Loucy (cell line): ENCODE measurements at regions not wholly inside any gene's neighbourhood (a gene's known extent, or its start where the extent isn't known, plus 50 kb on each side); places are given as distances from the start of the nearest gene placed in this dataset.

Experiments used
- H2AFZ ChIP-seq: fragments of 200-600 bp; sonication (generic); 2 replicates; pipeline ENCODE4 v1.6.0; 2016; ENCODE audit warnings: antibody characterized with exemption, mild to moderate bottlenecking, low read length, moderate library complexity
- H3F3A ChIP-seq: fragments of 200-600 bp; 2 replicates; pipeline ENCODE4 v1.6.0; 2016; ENCODE audit warnings: antibody characterized with exemption, low read depth, mild to moderate bottlenecking
- H3K27me3 ChIP-seq: fragments of 200-600 bp; sonication (generic); 2 replicates; pipeline ENCODE4 v1.6.1; 2014; ENCODE audit warnings: low read length, mild to moderate bottlenecking; ENCODE audit not compliant: insufficient read depth, poor library complexity, severe bottlenecking
- H3K36me3 ChIP-seq: fragments of 200-600 bp; sonication (generic); 2 replicates; pipeline ENCODE4 v1.6.1; 2016; ENCODE audit warnings: low read length; ENCODE audit not compliant: insufficient read depth
- H3K4me1 ChIP-seq: fragments of 200-600 bp; sonication (generic); 2 replicates; pipeline ENCODE4 v1.5.1; 2014; ENCODE audit warnings: low read length, mild to moderate bottlenecking; ENCODE audit not compliant: insufficient read depth, poor library complexity, severe bottlenecking
- H3K4me2 ChIP-seq: fragments of 200-600 bp; sonication (generic); 2 replicates; pipeline ENCODE4 v1.6.0; 2014; ENCODE audit warnings: antibody characterized with exemption, low read length, low read depth, mild to moderate bottlenecking; ENCODE audit not compliant: poor library complexity, severe bottlenecking
- H3K4me3 ChIP-seq: fragments of 200-600 bp; sonication (generic); 2 replicates; pipeline ENCODE4 v1.5.1; 2014; ENCODE audit warnings: low read length, mild to moderate bottlenecking, mixed read lengths; ENCODE audit not compliant: poor library complexity, severe bottlenecking
- H3K79me2 ChIP-seq: fragments of 200-600 bp; sonication (generic); 2 replicates; pipeline ENCODE4 v1.6.1; 2014; ENCODE audit warnings: low read length; ENCODE audit not compliant: insufficient read depth
- H3K9ac ChIP-seq: fragments of 200-600 bp; sonication (generic); 2 replicates; pipeline ENCODE4 v1.6.0; 2014; ENCODE audit warnings: mild to moderate bottlenecking, low read depth, low read length, moderate library complexity; ENCODE audit not compliant: poor library complexity, severe bottlenecking
- H3K9me2 ChIP-seq: fragments of 200-600 bp; sonication (generic); replicated peaks from 2 replicates; pipeline ENCODE4 v1.6.1; 2016; ENCODE audit warnings: low read depth, low read length, mixed read lengths
- H3K9me3 ChIP-seq: fragments of 200-600 bp; sonication (generic); 2 replicates; pipeline ENCODE4 v1.6.1; 2014; ENCODE audit warnings: mild to moderate bottlenecking, antibody characterized with exemption, low read length, low read depth; ENCODE audit not compliant: insufficient read depth
- H4K20me1 ChIP-seq: fragments of 200-600 bp; sonication (generic); 2 replicates; pipeline ENCODE4 v1.6.0; 2014; ENCODE audit warnings: antibody characterized with exemption, low read length, mild to moderate bottlenecking; ENCODE audit not compliant: insufficient read depth, poor library complexity, severe bottlenecking
- EZH2phosphoT487 ChIP-seq: fragments of 200-600 bp; IDR thresholded peaks from 2 replicates; pipeline ENCODE4 v1.6.1; 2018; ENCODE audit warnings: antibody characterized with exemption, mild to moderate bottlenecking, moderate library complexity, borderline replicate concordance
- TF ChIP-seq, protein P1 (sequence below): fragments of 200-600 bp; sonication (generic); conservative IDR thresholded peaks from 2 replicates; pipeline ENCODE4 v1.5.1; 2014; ENCODE audit warnings: mild to moderate bottlenecking, antibody characterized with exemption, low read length

DNA sequence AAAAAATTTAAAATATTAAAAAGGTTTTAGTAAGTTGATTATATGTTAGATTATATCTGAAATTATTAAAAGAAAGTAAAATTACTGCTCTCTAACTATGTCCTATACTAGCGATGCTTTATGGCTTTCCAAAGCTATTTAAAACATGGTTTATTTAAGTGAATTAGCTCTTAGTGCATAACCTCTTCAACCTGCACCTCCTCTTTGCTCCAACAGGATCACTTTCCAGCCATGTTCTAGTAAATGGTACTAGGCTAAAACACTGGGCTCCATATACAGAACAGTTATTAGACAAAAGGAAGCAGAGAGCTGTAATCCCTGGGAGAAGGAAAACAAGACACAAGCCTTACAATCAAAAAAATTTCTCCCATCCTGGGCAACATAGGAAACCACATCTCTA, 314.9 kb upstream of the ECI2 start:
- TF ChIP-seq EZH2phosphoT487: no peak
- TF ChIP-seq, protein P1, sequence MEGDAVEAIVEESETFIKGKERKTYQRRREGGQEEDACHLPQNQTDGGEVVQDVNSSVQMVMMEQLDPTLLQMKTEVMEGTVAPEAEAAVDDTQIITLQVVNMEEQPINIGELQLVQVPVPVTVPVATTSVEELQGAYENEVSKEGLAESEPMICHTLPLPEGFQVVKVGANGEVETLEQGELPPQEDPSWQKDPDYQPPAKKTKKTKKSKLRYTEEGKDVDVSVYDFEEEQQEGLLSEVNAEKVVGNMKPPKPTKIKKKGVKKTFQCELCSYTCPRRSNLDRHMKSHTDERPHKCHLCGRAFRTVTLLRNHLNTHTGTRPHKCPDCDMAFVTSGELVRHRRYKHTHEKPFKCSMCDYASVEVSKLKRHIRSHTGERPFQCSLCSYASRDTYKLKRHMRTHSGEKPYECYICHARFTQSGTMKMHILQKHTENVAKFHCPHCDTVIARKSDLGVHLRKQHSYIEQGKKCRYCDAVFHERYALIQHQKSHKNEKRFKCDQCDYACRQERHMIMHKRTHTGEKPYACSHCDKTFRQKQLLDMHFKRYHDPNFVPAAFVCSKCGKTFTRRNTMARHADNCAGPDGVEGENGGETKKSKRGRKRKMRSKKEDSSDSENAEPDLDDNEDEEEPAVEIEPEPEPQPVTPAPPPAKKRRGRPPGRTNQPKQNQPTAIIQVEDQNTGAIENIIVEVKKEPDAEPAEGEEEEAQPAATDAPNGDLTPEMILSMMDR: no peak
- no peak overlapping the region for H3K4me3 ChIP-seq
- H3K9ac ChIP-seq: no peak overlapping the region

DNA sequence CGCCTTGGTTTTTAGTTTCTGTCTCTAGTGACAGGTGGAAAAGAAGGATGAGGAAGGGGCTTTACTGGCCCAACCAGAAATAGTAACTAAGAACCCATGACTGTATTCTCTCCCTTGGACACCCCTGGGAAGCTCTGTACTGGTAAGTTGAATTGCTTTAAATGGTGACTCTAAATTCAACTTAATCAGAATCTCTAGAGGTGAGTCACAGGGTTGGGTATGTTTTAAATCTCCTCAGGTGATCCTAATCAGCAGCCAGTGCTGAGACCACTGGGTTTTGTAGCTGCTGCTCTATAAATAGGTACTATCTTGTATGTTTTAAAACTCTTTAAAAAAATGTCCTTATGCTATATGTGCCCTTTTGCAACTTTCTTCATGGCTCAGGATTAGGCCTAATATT, 314.0 kb upstream of the ECI2 start:
- H3K4me1 ChIP-seq: no peaks in the 10 kb centered on the region
- H3K9me3 ChIP-seq: no peaks in the 10 kb centered on the region
- no peak overlapping the region for H3K4me2 ChIP-seq
- no peaks in the 10 kb centered on the region for H4K20me1 ChIP-seq
- H3K36me3 ChIP-seq: no peaks in the 10 kb centered on the region
- no peaks in the 10 kb centered on the region for H3K27me3 ChIP-seq
- no peak overlapping the region for H3K4me3 ChIP-seq
- no peak overlapping the region for H3K9ac ChIP-seq
- no peaks in the 10 kb centered on the region for H3F3A ChIP-seq
- TF ChIP-seq EZH2phosphoT487: no peak
- TF ChIP-seq, protein P1: no peak
- H3K9me2 ChIP-seq: no peaks in the 10 kb centered on the region
- H2AFZ ChIP-seq: no peak overlapping the region
- H3K79me2 ChIP-seq: no peaks in the 10 kb centered on the region

More for the DNA sequence above, 314.9 kb upstream of the ECI2 start:
- no peak overlapping the region for H2AFZ ChIP-seq
- H3K27me3 ChIP-seq: no peaks in the 10 kb centered on the region
- no peak overlapping the region for H3K4me2 ChIP-seq
- no peaks in the 10 kb centered on the region for H4K20me1 ChIP-seq
- H3F3A ChIP-seq: no peaks in the 10 kb centered on the region
- H3K9me3 ChIP-seq: no peaks in the 10 kb centered on the region
- H3K9me2 ChIP-seq: no peaks in the 10 kb centered on the region
- no peaks in the 10 kb centered on the region for H3K4me1 ChIP-seq
- H3K79me2 ChIP-seq: no peaks in the 10 kb centered on the region
- no peaks in the 10 kb centered on the region for H3K36me3 ChIP-seq

DNA sequence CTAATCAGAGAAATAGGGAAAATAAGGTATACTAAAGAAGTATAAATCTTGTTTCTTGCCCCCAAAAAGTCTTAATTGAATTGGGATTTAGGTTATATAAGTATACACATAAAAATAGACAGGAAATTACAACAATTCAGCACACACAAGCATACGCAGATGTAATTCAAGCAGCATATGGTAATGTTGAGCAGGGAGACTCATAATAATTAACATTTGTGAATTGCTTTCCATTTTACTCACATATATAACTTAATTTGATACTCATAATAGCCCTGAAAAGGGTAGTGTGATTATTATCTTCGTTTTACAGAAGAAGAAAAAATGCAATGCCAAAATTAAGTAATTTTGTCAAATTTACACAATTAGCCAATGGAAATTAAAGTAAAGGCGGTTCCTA, 313.5 kb upstream of the ECI2 start:
- Histone ChIP-seq H3F3A (no peaks in the 10 kb centered on the region), H3K9me3 (no peaks in the 10 kb centered on the region), H2AFZ (no peak overlapping the region), H4K20me1 (no peaks in the 10 kb centered on the region), H3K4me1 (no peaks in the 10 kb centered on the region), H3K9me2 (no peaks in the 10 kb centered on the region), H3K79me2 (no peaks in the 10 kb centered on the region), H3K4me2 (no peak overlapping the region), H3K4me3 (no peak overlapping the region), H3K27me3 (no peaks in the 10 kb centered on the region), H3K9ac (no peak overlapping the region), H3K36me3 (no peaks in the 10 kb centered on the region)
- TF ChIP-seq, protein P1: no peak
- no peak for TF ChIP-seq EZH2phosphoT487
